ENCODE measurements at regions not wholly inside any gene's neighbourhood (a gene's known extent, or its start where the extent isn't known, plus 50 kb on each side); places are given as distances from the start of the nearest gene placed in this dataset.

DNA sequence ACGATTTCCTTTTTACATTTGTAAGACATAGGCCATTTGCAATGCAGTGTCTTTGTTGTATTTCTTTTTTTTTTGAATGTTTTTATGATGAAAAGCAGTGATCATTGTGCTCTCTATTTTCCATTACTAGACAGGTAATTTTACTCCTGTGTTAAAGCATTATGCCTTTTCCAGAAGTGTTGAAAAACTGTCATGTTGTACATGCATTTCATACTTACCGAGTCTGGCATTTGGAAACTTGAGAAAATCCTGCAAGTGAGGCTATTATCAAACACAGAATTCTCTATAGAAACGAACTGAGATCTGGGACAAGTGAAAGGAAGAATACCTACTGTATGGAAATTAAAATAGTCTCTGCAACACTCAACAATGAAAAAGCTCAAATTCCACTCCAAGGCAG lies 78.6 kb upstream of the CNR1 start:
- Mint-ChIP-seq H3K9me3 (ENCODE audit: unreplicated experiment) (no peaks in the 10 kb centered on the region), H3K27me3 (ENCODE audit: insufficient read depth, unreplicated experiment) (no peaks in the 10 kb centered on the region), H3K4me1 (ENCODE audit: low read depth, unreplicated experiment) (no peaks in the 10 kb centered on the region), H3K36me3 (ENCODE audit: insufficient read depth, unreplicated experiment) (no peaks in the 10 kb centered on the region), H3K27ac (ENCODE audit: unreplicated experiment) (no peak overlapping the region), H3K4me3 (ENCODE audit: unreplicated experiment) (no peak overlapping the region)
- no peaks in the 10 kb centered on the region for H3K4me1 ChIP-seq
- no peaks in the 10 kb centered on the region for H3K36me3 ChIP-seq (ENCODE audit: control insufficient read depth, insufficient read depth, low read length)
- ChIA-PET POLR2A (no interaction called here), CTCF (no interaction called here)
- TF ChIP-seq, protein P1, sequence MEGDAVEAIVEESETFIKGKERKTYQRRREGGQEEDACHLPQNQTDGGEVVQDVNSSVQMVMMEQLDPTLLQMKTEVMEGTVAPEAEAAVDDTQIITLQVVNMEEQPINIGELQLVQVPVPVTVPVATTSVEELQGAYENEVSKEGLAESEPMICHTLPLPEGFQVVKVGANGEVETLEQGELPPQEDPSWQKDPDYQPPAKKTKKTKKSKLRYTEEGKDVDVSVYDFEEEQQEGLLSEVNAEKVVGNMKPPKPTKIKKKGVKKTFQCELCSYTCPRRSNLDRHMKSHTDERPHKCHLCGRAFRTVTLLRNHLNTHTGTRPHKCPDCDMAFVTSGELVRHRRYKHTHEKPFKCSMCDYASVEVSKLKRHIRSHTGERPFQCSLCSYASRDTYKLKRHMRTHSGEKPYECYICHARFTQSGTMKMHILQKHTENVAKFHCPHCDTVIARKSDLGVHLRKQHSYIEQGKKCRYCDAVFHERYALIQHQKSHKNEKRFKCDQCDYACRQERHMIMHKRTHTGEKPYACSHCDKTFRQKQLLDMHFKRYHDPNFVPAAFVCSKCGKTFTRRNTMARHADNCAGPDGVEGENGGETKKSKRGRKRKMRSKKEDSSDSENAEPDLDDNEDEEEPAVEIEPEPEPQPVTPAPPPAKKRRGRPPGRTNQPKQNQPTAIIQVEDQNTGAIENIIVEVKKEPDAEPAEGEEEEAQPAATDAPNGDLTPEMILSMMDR (IDR thresholded peaks at IDR 0.05; ENCODE audit: insufficient read depth in 1 of 2, low read depth in 1 of 2, low read length in 1 of 2, severe bottlenecking in 1 of 2, unreplicated experiment in 1 of 2) = no peak
- H3K27me3 ChIP-seq (replicated peaks; ENCODE audit: control insufficient read depth, insufficient read depth, low read length) = no peaks in the 10 kb centered on the region
- no peak for DNase-seq
- H3K4me3 ChIP-seq (ENCODE audit: low read depth, low read length) = no peak overlapping the region
- intact Hi-C loops (cut with micrococcal nuclease; ENCODE audit: unreplicated experiment) = no loop called here
- no TSS peak for BruUV-seq (replicated peaks)
- H3K9me3 ChIP-seq = no peaks in the 10 kb centered on the region

DNA sequence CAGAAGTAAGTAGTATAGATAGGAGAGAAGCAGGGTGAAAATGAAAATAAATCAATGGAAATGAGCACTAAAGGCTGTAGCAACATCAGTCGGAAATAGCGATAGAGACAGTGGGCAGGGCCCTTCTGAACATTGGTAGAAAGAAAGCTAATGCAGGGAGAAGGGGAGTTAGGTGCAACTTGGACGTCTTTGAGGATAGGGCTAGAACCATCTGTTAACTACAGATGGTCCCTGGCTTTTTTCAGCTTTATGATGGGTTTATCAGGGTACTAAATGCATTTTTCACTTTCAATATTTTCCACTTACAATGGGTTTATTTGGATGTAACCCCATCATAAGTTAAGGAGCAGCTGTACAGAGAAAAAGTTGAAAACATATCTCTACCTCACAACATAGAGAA lies 72.8 kb upstream of the CNR1 start:
- BruUV-seq (replicated peaks) = no TSS peak
- Histone ChIP-seq H3K4me1 (no peaks in the 10 kb centered on the region), H3K9me3 (no peaks in the 10 kb centered on the region), H3K36me3 (ENCODE audit: control insufficient read depth, insufficient read depth, low read length) (no peaks in the 10 kb centered on the region), H3K27me3 (replicated peaks; ENCODE audit: control insufficient read depth, insufficient read depth, low read length) (no peaks in the 10 kb centered on the region), H3K4me3 (ENCODE audit: low read depth, low read length) (no peak overlapping the region)
- Mint-ChIP-seq H3K27me3 (ENCODE audit: insufficient read depth, unreplicated experiment) (peaks cover 3% of the 10 kb centered on the region), H3K36me3 (ENCODE audit: insufficient read depth, unreplicated experiment) (no peaks in the 10 kb centered on the region), H3K9me3 (ENCODE audit: unreplicated experiment) (no peaks in the 10 kb centered on the region), H3K27ac (ENCODE audit: unreplicated experiment) (no peak overlapping the region), H3K4me3 (ENCODE audit: unreplicated experiment) (no peak overlapping the region), H3K4me1 (ENCODE audit: low read depth, unreplicated experiment) (no peaks in the 10 kb centered on the region)
- POLR2A ChIA-PET = no interaction called here
- intact Hi-C loops (cut with micrococcal nuclease; ENCODE audit: unreplicated experiment) = loop anchor here (1.0 kb wide), 1 partner anchor 309 kb away; no protein-coding TSS in a partner anchor
- DNase-seq = no peak
- CTCF ChIA-PET = no interaction called here
- TF ChIP-seq, protein P1 (IDR thresholded peaks at IDR 0.05; ENCODE audit: insufficient read depth in 1 of 2, low read depth in 1 of 2, low read length in 1 of 2, severe bottlenecking in 1 of 2, unreplicated experiment in 1 of 2) = no peak

DNA sequence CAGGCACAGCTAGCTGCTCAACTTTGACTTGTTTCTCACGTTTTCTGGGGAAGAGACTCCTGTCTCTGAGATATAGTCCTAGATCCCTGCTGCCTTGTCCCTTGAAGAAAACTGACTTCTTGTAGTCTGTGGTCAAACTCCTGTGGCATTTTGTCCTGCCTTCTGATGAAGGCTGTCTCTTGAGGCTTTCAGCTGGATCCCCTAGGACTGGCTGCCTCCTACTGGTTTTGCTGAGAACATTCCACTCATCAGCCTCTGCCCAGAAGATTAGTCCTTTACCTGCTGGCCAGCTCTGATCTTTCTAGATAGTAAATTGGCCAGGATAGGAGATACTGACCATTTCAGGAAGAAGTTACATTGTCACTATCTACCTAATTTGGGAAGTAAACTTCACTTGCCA lies 71.9 kb upstream of the CNR1 start:
- peaks cover 2% of the 10 kb centered on the region for H3K9me3 Mint-ChIP-seq (ENCODE audit: unreplicated experiment)
- no peaks in the 10 kb centered on the region for H3K27me3 ChIP-seq (replicated peaks; ENCODE audit: control insufficient read depth, insufficient read depth, low read length)
- ChIA-PET CTCF (interaction anchor here (0.6 kb wide), 1 partner anchor 1171 kb away, joined by 3 read pairs; no protein-coding TSS in a partner anchor), POLR2A (no interaction called here)
- no peak overlapping the region for H3K27ac Mint-ChIP-seq (ENCODE audit: unreplicated experiment)
- no peaks in the 10 kb centered on the region for H3K9me3 ChIP-seq
- no TSS peak for BruUV-seq (replicated peaks)
- H3K36me3 ChIP-seq (ENCODE audit: control insufficient read depth, insufficient read depth, low read length) = no peaks in the 10 kb centered on the region
- no peaks in the 10 kb centered on the region for H3K4me1 Mint-ChIP-seq (ENCODE audit: low read depth, unreplicated experiment)
- no peaks in the 10 kb centered on the region for H3K4me1 ChIP-seq
- peaks cover 3% of the 10 kb centered on the region for H3K27me3 Mint-ChIP-seq (ENCODE audit: insufficient read depth, unreplicated experiment)
- H3K4me3 ChIP-seq (ENCODE audit: low read depth, low read length) = no peak overlapping the region
- DNase-seq = peak in 1 of 2 experiments; percentile 12
- no peak overlapping the region for H3K4me3 Mint-ChIP-seq (ENCODE audit: unreplicated experiment)
- H3K36me3 Mint-ChIP-seq (ENCODE audit: insufficient read depth, unreplicated experiment) = no peaks in the 10 kb centered on the region
- intact Hi-C loops (cut with micrococcal nuclease; ENCODE audit: unreplicated experiment) = loop anchor here (1.0 kb wide), 1 partner anchor 308 kb away; no protein-coding TSS in a partner anchor
- TF ChIP-seq, protein P1 (IDR thresholded peaks at IDR 0.05; ENCODE audit: insufficient read depth in 1 of 2, low read depth in 1 of 2, low read length in 1 of 2, severe bottlenecking in 1 of 2, unreplicated experiment in 1 of 2) = peak in 1 of 2 experiments; percentile 45
